SK-N-SH (cell line): ENCODE measurements at regions not wholly inside any gene's neighbourhood (a gene's known extent, or its start where the extent isn't known, plus 50 kb on each side); places are given as distances from the start of the nearest gene placed in this dataset.

Source experiments
- CTCF ChIA-PET: fragments of 300-600, 350-600 bp; formaldehyde crosslinking; extraction: SDS; loops from one replicate; lab custom pipeline; 2021; lab: Yijun Ruan, JAX
- POLR2A ChIA-PET: fragments of 350-600 bp; sonication (Branson Sonifier 250); formaldehyde crosslinking; extraction: SDS; loops from one replicate; lab custom pipeline; 2020; ENCODE audit warnings: antibody characterized with exemption, inconsistent platforms; lab: Yijun Ruan, JAX
- DNase-seq: peaks from one replicate; pipeline ENCODE4 v3.0.0; 2012
- H2AFZ ChIP-seq: fragments of 200-600 bp; sonication (generic); 2 replicates; pipeline ENCODE4 v1.8.1; 2016; ENCODE audit warnings: antibody characterized with exemption, mild to moderate bottlenecking, low read depth
- H3F3A ChIP-seq: fragments of 200-600 bp; sonication (generic); replicated peaks from 2 replicates; pipeline ENCODE3; 2016; ENCODE audit warnings: antibody characterized with exemption, mild to moderate bottlenecking; ENCODE audit not compliant: insufficient read depth
- H3K27ac ChIP-seq, 2 experiments: fragments of 200-500 bp in 1 of 2; fragments of 200-600 bp in 1 of 2; sonication (Bioruptor generic) in 1 of 2; sonication (generic), shearing (Covaris generic) in 1 of 2; 2 replicates each; pipeline versions ENCODE4 v1.5.1 to v1.6.1; 2014 to 2016; ENCODE audit warnings: low read depth in 2 of 2, inconsistent platforms in 1 of 2, low read length in 1 of 2, mild to moderate bottlenecking in 1 of 2, mixed read lengths in 1 of 2
- H3K27me3 ChIP-seq: fragments of 200-600 bp; sonication (generic), shearing (Covaris generic); 2 replicates; pipeline ENCODE4 v1.6.1; 2016; ENCODE audit warnings: mixed run types; ENCODE audit not compliant: insufficient read depth
- H3K36me3 ChIP-seq, 2 experiments: fragments of 200-500 bp in 1 of 2; fragments of 200-600 bp in 1 of 2; sonication (Bioruptor generic) in 1 of 2; sonication (generic) in 1 of 2; replicated peaks in 1 of 2; 2 replicates each; pipeline versions ENCODE3 to v1.5.1; 2014 to 2016; ENCODE audit warnings: low read length in 1 of 2, mild to moderate bottlenecking in 1 of 2; ENCODE audit not compliant: insufficient read depth in 2 of 2, control insufficient read depth in 1 of 2
- H3K4me1 ChIP-seq, 2 experiments: fragments of 200-500 bp in 1 of 2; fragments of 200-600 bp in 1 of 2; sonication (Bioruptor generic) in 1 of 2; sonication (generic), shearing (Covaris generic) in 1 of 2; 2 replicates each; pipeline versions ENCODE4 v1.5.1 to v1.6.1; 2014 to 2016; ENCODE audit warnings: low read depth in 1 of 2, low read length in 1 of 2, mixed run types in 1 of 2; ENCODE audit not compliant: insufficient read depth in 2 of 2, control insufficient read depth in 1 of 2
- H3K4me2 ChIP-seq: fragments of 200-600 bp; sonication (generic), shearing (Covaris generic); 2 replicates; pipeline ENCODE4 v1.6.1; 2017; ENCODE audit warnings: mixed run types
- H3K4me3 ChIP-seq, 2 experiments: fragments of 200-500 bp in 1 of 2; fragments of 200-600 bp in 1 of 2; sonication (Bioruptor generic) in 1 of 2; sonication (generic), shearing (Covaris generic) in 1 of 2; 2 replicates each; pipeline versions ENCODE4 v1.5.1 to v1.8.1; 2014 to 2016; ENCODE audit warnings: low read depth in 2 of 2, inconsistent platforms in 1 of 2, low read length in 1 of 2, mild to moderate bottlenecking in 1 of 2, mixed read lengths in 1 of 2, moderate library complexity in 1 of 2
- H3K79me2 ChIP-seq: fragments of 200-600 bp; sonication (generic); 2 replicates; pipeline ENCODE4 v1.8.1; 2017; ENCODE audit warnings: mild to moderate bottlenecking; ENCODE audit not compliant: insufficient read depth
- H3K9ac ChIP-seq: fragments of 200-600 bp; sonication (generic); 2 replicates; pipeline ENCODE4 v1.6.1; 2017; ENCODE audit warnings: mixed run types
- H3K9me2 ChIP-seq: fragments of 200-600 bp; sonication (generic); 2 replicates; pipeline ENCODE4 v1.6.1; 2017; ENCODE audit warnings: mixed run types
- H3K9me3 ChIP-seq: fragments of 200-600 bp; sonication (generic); 2 replicates; pipeline ENCODE4 v1.6.1; 2017; ENCODE audit warnings: mixed run types, mild to moderate bottlenecking, moderate library complexity
- H4K20me1 ChIP-seq: fragments of 200-600 bp; sonication (generic); 2 replicates; pipeline ENCODE4 v1.6.1; 2017; ENCODE audit warnings: mild to moderate bottlenecking, mixed run types; ENCODE audit not compliant: insufficient read depth
- FOSL2 ChIP-seq: IDR thresholded peaks from 2 replicates; pipeline ENCODE4 v1.4.0; 2012; ENCODE audit warnings: low read depth, mild to moderate bottlenecking, moderate library complexity, borderline replicate concordance
- FOXJ3 ChIP-seq: sonication (generic); formaldehyde crosslinking; IDR thresholded peaks from 2 replicates; pipeline ENCODE4 v1.5.1; 2020; ENCODE audit warnings: mild to moderate bottlenecking, missing genetic modification reagents
- MEF2A ChIP-seq: IDR thresholded peaks from 2 replicates; pipeline ENCODE4 v1.4.0; 2012; ENCODE audit warnings: low read depth, borderline replicate concordance
- NFIC ChIP-seq: IDR thresholded peaks from 2 replicates; pipeline ENCODE4 v1.4.0; 2012; ENCODE audit warnings: borderline replicate concordance
- NRF1 ChIP-seq: IDR thresholded peaks from 2 replicates; pipeline ENCODE4 v1.6.1; 2012; ENCODE audit warnings: low read depth, mild to moderate bottlenecking, low read length
- POLR2AphosphoS5 ChIP-seq: IDR thresholded peaks from 2 replicates; pipeline ENCODE4 v1.6.1; 2012; ENCODE audit warnings: low read depth, low read length
- RXRA ChIP-seq: IDR thresholded peaks from 2 replicates; pipeline ENCODE4 v1.4.0; 2012; ENCODE audit warnings: low read depth, mild to moderate bottlenecking, borderline replicate concordance
- TAF1 ChIP-seq: IDR thresholded peaks from 2 replicates; pipeline ENCODE4 v1.6.1; 2012; ENCODE audit warnings: low read depth, mild to moderate bottlenecking, low read length, moderate library complexity, borderline replicate concordance
- TCF12 ChIP-seq: IDR thresholded peaks from 2 replicates; pipeline ENCODE4 v1.4.0; 2012
- TEAD4 ChIP-seq: IDR thresholded peaks from 2 replicates; pipeline ENCODE4 v1.4.0; 2012; ENCODE audit warnings: mild to moderate bottlenecking, borderline replicate concordance; ENCODE audit not compliant: insufficient read depth
- WGBS: methylation state at CpG from one replicate; pipeline ENCODE4 v1.1.6; 2017; ENCODE audit warnings: low lambda C conversion rate; 5-methylcytosine and 5-hydroxymethylcytosine counted together
- TF ChIP-seq, protein P1 (sequence below): IDR thresholded peaks from 2 replicates; pipeline ENCODE4 v1.4.0; 2012; ENCODE audit warnings: low read depth, borderline replicate concordance
- TF ChIP-seq, protein P2 (sequence below): fragments of 200-600 bp; sonication (generic); IDR thresholded peaks from 2 replicates; pipeline ENCODE4 v1.6.1; 2017; ENCODE audit warnings: antibody characterized with exemption, mild to moderate bottlenecking, moderate library complexity
- TF ChIP-seq, protein P3 (sequence below): fragments of 150-350 bp; IDR thresholded peaks from 2 replicates; pipeline ENCODE4 v1.6.1; 2017; ENCODE audit warnings: antibody characterized with exemption, low read length, low read depth, borderline replicate concordance

DNA sequence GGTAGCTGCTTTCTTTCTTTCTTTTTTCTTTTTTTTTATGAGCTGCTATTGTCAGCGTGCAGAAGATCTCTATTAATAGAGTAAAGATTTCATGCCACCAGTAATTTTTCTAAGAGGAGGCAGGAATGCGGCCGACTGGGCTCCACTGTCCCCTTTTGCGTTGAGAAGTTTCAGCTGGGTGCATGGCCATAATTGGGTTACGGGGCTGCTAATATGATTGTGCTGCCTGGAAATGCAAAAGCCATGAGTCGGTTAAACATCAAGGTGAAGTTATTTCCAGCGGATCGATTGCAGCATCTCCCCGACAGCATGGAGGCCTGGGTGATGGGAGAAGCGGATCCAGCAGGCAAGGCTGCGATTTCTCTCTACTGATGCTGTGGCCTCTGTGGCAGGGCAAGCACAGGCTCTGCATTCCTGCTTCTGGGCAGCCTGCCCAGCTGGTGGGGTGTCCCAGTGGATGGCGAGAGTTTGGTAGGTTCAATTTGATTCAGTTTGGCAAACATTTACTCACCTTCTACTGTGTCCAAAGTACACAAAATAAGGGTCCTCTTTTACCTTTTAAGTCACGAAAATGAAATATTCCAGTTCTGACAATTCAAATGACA, 54.4 kb upstream of the PRMT8 start:
- Histone ChIP-seq H3K4me1 (peaks cover 0 to 7% of the 10 kb centered on the region in 2 experiments; a peak in 1 of 4 replicates), H3K9ac (no peak overlapping the region), H3F3A (no peaks in the 10 kb centered on the region), H3K27me3 (peaks cover 9% of the 10 kb centered on the region; the same call in 1 of the 2 replicates), H3K79me2 (no peaks in the 10 kb centered on the region), H4K20me1 (no peaks in the 10 kb centered on the region), H3K9me3 (no peaks in the 10 kb centered on the region), H2AFZ (no peak overlapping the region), H3K27ac (no peak overlapping the region), H3K36me3 (no peaks in the 10 kb centered on the region), H3K9me2 (no peaks in the 10 kb centered on the region), H3K4me2 (no peak overlapping the region), H3K4me3 (no peak overlapping the region)
- POLR2A ChIA-PET, result no interaction called here
- CTCF ChIA-PET, result interaction anchor here (1.3 to 1.9 kb wide), 2 partner anchors 137 to 341 kb away, joined by 3 to 11 read pairs; no protein-coding TSS in a partner anchor
- 29% methylated on average over 13 of the region's 13 CpGs for WGBS
- TF ChIP-seq TAF1, result no peak
- TF ChIP-seq TEAD4, result no peak
- TF ChIP-seq FOXJ3, result no peak
- no peak for TF ChIP-seq NFIC
- TF ChIP-seq, protein P1, sequence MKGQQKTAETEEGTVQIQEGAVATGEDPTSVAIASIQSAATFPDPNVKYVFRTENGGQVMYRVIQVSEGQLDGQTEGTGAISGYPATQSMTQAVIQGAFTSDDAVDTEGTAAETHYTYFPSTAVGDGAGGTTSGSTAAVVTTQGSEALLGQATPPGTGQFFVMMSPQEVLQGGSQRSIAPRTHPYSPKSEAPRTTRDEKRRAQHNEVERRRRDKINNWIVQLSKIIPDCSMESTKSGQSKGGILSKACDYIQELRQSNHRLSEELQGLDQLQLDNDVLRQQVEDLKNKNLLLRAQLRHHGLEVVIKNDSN, result no peak
- TF ChIP-seq, protein P2, sequence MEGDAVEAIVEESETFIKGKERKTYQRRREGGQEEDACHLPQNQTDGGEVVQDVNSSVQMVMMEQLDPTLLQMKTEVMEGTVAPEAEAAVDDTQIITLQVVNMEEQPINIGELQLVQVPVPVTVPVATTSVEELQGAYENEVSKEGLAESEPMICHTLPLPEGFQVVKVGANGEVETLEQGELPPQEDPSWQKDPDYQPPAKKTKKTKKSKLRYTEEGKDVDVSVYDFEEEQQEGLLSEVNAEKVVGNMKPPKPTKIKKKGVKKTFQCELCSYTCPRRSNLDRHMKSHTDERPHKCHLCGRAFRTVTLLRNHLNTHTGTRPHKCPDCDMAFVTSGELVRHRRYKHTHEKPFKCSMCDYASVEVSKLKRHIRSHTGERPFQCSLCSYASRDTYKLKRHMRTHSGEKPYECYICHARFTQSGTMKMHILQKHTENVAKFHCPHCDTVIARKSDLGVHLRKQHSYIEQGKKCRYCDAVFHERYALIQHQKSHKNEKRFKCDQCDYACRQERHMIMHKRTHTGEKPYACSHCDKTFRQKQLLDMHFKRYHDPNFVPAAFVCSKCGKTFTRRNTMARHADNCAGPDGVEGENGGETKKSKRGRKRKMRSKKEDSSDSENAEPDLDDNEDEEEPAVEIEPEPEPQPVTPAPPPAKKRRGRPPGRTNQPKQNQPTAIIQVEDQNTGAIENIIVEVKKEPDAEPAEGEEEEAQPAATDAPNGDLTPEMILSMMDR, result no peak
- TF ChIP-seq RXRA, result no peak
- TF ChIP-seq MEF2A, result no peak
- no peak for TF ChIP-seq TCF12
- TF ChIP-seq FOSL2, result no peak
- TF ChIP-seq POLR2AphosphoS5, result no peak
- TF ChIP-seq NRF1, result no peak
- peak; percentile 61 for DNase-seq

DNA sequence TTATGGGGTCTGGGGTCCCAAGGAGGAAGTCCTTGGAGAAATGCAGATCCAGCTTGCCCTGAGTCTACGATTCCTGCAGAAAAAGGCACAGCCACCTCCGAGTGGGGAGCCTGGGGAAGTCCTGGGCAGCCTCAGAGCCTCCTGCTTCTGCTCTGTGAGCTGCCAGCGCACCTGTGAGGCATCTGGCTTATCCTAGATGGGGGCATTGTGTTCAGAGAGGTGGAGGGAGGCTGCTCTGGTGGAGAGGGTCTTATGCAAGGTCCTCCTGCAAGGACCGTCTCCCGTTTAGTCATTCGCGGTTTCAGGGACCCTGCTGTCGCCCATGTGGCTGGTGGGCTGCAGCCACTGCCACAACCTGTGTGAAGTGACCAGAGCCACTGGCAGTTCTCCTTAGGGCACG, 53.0 kb upstream of the PRMT8 start:
- Histone ChIP-seq H3K27ac (no peak overlapping the region), H3K4me2 (no peak overlapping the region), H3K9ac (no peak overlapping the region), H3K79me2 (no peaks in the 10 kb centered on the region), H3K9me2 (no peaks in the 10 kb centered on the region), H2AFZ (no peak overlapping the region), H3K9me3 (no peaks in the 10 kb centered on the region), H3K36me3 (no peaks in the 10 kb centered on the region), H3K4me1 (peaks cover 0 to 7% of the 10 kb centered on the region in 2 experiments; a peak in 1 of 4 replicates), H3K4me3 (no peak overlapping the region)
- POLR2A ChIA-PET, result no interaction called here
- CTCF ChIA-PET, result interaction anchor here (1.1 to 1.5 kb wide), 2 partner anchors 12 to 138 kb away, joined by 3 to 4 read pairs; no protein-coding TSS in a partner anchor
- no peak for DNase-seq
- TF ChIP-seq, protein P3, sequence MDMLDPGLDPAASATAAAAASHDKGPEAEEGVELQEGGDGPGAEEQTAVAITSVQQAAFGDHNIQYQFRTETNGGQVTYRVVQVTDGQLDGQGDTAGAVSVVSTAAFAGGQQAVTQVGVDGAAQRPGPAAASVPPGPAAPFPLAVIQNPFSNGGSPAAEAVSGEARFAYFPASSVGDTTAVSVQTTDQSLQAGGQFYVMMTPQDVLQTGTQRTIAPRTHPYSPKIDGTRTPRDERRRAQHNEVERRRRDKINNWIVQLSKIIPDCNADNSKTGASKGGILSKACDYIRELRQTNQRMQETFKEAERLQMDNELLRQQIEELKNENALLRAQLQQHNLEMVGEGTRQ, result no peak
- TF ChIP-seq NFIC (no peak), POLR2AphosphoS5 (no peak)
- TF ChIP-seq, all 33 proteins: peak for 0
- Histone ChIP-seq H3K27me3 (peaks cover 11% of the 10 kb centered on the region; the same call in 1 of the 2 replicates), H4K20me1 (no peaks in the 10 kb centered on the region), H3F3A (no peaks in the 10 kb centered on the region)
- 68% methylated on average over 8 of the region's 9 CpGs for WGBS
